Smooth muscle cell (in vitro differentiated cells): ENCODE measurements at regions not wholly inside any gene's neighbourhood (a gene's known extent, or its start where the extent isn't known, plus 50 kb on each side); places are given as distances from the start of the nearest gene placed in this dataset.

Experiments used
- DNase-seq: peaks from one replicate; lab custom pipeline; 2025; ENCODE audit not compliant: unreplicated experiment; lab: John Stamatoyannopoulos, UW
- H2AFZ ChIP-seq: fragments of 200-600 bp; sonication (generic); 2 replicates; pipeline ENCODE4 v1.6.0; 2016; ENCODE audit warnings: antibody characterized with exemption, low read depth, mild to moderate bottlenecking
- H3F3A ChIP-seq: fragments of 200-600 bp; sonication (generic); 2 replicates; pipeline ENCODE4 v1.6.0; 2017; ENCODE audit warnings: antibody characterized with exemption, low read depth
- H3K27ac ChIP-seq: fragments of 200-600 bp; sonication (generic); 2 replicates; pipeline ENCODE4 v1.5.1; 2016; ENCODE audit warnings: low read depth, mild to moderate bottlenecking
- H3K27me3 ChIP-seq: fragments of 200-600 bp; sonication (generic); 2 replicates; pipeline ENCODE4 v1.6.1; 2016; ENCODE audit warnings: low read depth, mild to moderate bottlenecking
- H3K36me3 ChIP-seq: fragments of 200-600 bp; sonication (generic); 2 replicates; pipeline ENCODE4 v1.5.1; 2016; ENCODE audit warnings: low read depth
- H3K4me1 ChIP-seq: fragments of 200-600 bp; sonication (generic); 2 replicates; pipeline ENCODE4 v1.5.1; 2016; ENCODE audit warnings: low read depth
- H3K4me2 ChIP-seq: fragments of 200-600 bp; sonication (generic); 2 replicates; pipeline ENCODE4 v1.6.0; 2016; ENCODE audit warnings: mild to moderate bottlenecking
- H3K4me3 ChIP-seq: fragments of 200-600 bp; sonication (generic); 2 replicates; pipeline ENCODE4 v1.5.1; 2016; ENCODE audit warnings: mild to moderate bottlenecking
- H3K79me2 ChIP-seq: fragments of 200-600 bp; sonication (generic); 2 replicates; pipeline ENCODE4 v1.6.0; 2016; ENCODE audit warnings: low read depth, mild to moderate bottlenecking
- H3K9ac ChIP-seq: fragments of 200-600 bp; sonication (generic); 2 replicates; pipeline ENCODE4 v1.6.0; 2016; ENCODE audit warnings: low read depth
- H3K9me3 ChIP-seq: fragments of 200-600 bp; sonication (generic); replicated peaks from 2 replicates; pipeline ENCODE4 v1.5.1; 2016; ENCODE audit warnings: low read depth
- H4K20me1 ChIP-seq: fragments of 200-600 bp; sonication (generic); 2 replicates; pipeline ENCODE4 v1.6.0; 2016; ENCODE audit warnings: low read depth
- CTCF ChIP-seq: fragments of 200-600 bp; sonication (generic); IDR thresholded peaks from 2 replicates; pipeline ENCODE4 v1.5.1; 2017; ENCODE audit warnings: borderline replicate concordance, mild to moderate bottlenecking, antibody characterized with exemption; ENCODE audit not compliant: insufficient read depth, poor library complexity, severe bottlenecking
- WGBS: methylation state at CpG from one replicate; pipeline ENCODE4 v1.1.7; 2016; ENCODE audit warnings: low lambda C conversion rate; 5-methylcytosine and 5-hydroxymethylcytosine counted together

GRCh38 chr9:88289532-88289931 lies 98.7 kb upstream of the SPIN1 start:
- H3K36me3 ChIP-seq, result no peaks in the 10 kb centered on the region
- no peak overlapping the region for H3K9ac ChIP-seq
- no peaks in the 10 kb centered on the region for H3K4me1 ChIP-seq
- no peak overlapping the region for H3K27ac ChIP-seq
- TF ChIP-seq CTCF, result no peak
- no peaks in the 10 kb centered on the region for H3K9me3 ChIP-seq
- H3K4me2 ChIP-seq, result no peak overlapping the region
- no peak overlapping the region for H3K4me3 ChIP-seq
- DNase-seq, result no peak
- no peaks in the 10 kb centered on the region for H4K20me1 ChIP-seq
- H2AFZ ChIP-seq, result no peak overlapping the region
- WGBS, result 79% methylated on average over 8 of the region's 8 CpGs
- H3F3A ChIP-seq, result no peaks in the 10 kb centered on the region
- H3K79me2 ChIP-seq, result no peaks in the 10 kb centered on the region
- H3K27me3 ChIP-seq, result no peaks in the 10 kb centered on the region

- no peak for DNase-seq
- Histone ChIP-seq H3K4me2 (no peak overlapping the region), H3K27me3 (no peaks in the 10 kb centered on the region), H3F3A (no peaks in the 10 kb centered on the region), H3K4me3 (no peak overlapping the region), H4K20me1 (no peaks in the 10 kb centered on the region), H3K27ac (no peak overlapping the region), H3K36me3 (no peaks in the 10 kb centered on the region), H2AFZ (no peak overlapping the region), H3K9me3 (no peaks in the 10 kb centered on the region), H3K79me2 (no peaks in the 10 kb centered on the region), H3K9ac (no peak overlapping the region), H3K4me1 (no peaks in the 10 kb centered on the region)
- 89% methylated on average over 2 of the region's 2 CpGs for WGBS
- no peak for TF ChIP-seq CTCF
These were observed 100.3 kb upstream of the SPIN1 start for GRCh38 chr9:88287972-88288371.

GRCh38 chr9:88280816-88281382 lies 107.3 kb upstream of the SPIN1 start:
- Histone ChIP-seq H3K9ac (no peak overlapping the region), H3K27me3 (no peaks in the 10 kb centered on the region), H3K9me3 (no peaks in the 10 kb centered on the region), H3K79me2 (no peaks in the 10 kb centered on the region), H4K20me1 (no peaks in the 10 kb centered on the region), H3K27ac (no peak overlapping the region), H2AFZ (peak overlapping the region; percentile 40), H3K4me3 (no peak overlapping the region), H3K36me3 (no peaks in the 10 kb centered on the region), H3K4me2 (no peak overlapping the region), H3F3A (no peaks in the 10 kb centered on the region), H3K4me1 (peaks cover 3% of the 10 kb centered on the region)
- TF ChIP-seq CTCF, result no peak
- 43% methylated on average over 10 of the region's 10 CpGs for WGBS
- DNase-seq, result no peak

GRCh38 chr9:88278036-88278435 lies 110.2 kb upstream of the SPIN1 start:
- Histone ChIP-seq H3K4me3 (no peak overlapping the region), H3K27ac (no peak overlapping the region), H3K4me1 (peaks cover 3% of the 10 kb centered on the region), H3F3A (no peaks in the 10 kb centered on the region), H4K20me1 (no peaks in the 10 kb centered on the region), H3K9me3 (no peaks in the 10 kb centered on the region), H3K79me2 (no peaks in the 10 kb centered on the region), H3K36me3 (no peaks in the 10 kb centered on the region), H2AFZ (no peak overlapping the region), H3K9ac (no peak overlapping the region), H3K4me2 (no peak overlapping the region), H3K27me3 (no peaks in the 10 kb centered on the region)
- DNase-seq, result no peak
- no peak for TF ChIP-seq CTCF
- 79% methylated on average over 12 of the region's 12 CpGs for WGBS
